Suppressor macrophage treated with lipopolysaccharide for 1 hour (primary cell): ENCODE measurements at regions not wholly inside any gene's neighbourhood (a gene's known extent, or its start where the extent isn't known, plus 50 kb on each side); places are given as distances from the start of the nearest gene placed in this dataset.

Experiments used
- DNase-seq, 3 donors: peaks; one replicate each; pipeline ENCODE4 v3.0.0-alpha.2; 2020 to 2022

DNA sequence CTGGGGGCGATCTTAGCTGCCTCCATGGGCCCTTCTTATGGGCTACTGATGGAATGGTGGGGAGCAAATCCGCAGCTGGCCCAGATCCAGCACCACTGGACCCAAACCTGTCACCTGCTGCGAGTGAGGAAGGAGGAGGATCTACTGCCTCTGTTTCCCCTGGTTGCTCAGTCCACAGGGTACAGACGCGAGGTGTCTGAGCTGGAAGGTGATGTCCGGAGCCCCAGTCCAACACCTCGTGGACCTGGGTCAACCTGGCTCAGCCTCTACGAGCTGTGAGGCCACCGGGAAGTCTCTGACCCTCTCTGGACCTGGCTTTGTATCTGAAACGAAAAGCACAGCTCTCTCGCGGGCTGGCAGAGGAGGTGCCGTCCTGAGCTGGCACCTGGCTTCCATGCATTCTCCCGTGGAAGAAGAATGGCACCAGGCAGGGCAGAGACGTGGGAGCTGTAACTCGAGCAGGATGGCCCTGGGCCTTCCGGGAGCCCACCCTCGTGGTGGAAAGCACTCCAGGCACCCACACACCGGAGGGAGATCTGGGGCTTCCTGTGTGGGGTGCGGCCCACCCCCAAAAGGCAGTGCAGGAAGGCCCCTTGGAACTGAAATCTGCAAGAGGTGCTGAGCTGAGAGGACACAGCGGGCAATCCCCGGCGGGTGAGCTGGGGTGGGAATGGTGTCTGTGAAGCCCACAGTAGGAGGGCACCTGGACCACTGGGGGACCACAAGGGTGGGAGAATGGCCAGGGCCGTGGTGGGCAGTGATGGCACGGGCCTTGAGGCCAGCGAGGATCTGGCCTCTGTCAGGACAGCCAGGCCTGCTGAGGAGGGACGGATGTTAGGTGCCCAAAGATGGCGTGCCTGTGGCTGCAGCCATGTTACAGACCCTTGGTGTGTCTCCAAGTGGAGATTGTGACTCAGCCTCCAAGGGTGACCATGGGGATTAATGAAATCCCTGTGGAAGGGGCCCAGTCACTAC, 133.4 kb downstream of the OLFM1 start:
- no peak for DNase-seq

DNA sequence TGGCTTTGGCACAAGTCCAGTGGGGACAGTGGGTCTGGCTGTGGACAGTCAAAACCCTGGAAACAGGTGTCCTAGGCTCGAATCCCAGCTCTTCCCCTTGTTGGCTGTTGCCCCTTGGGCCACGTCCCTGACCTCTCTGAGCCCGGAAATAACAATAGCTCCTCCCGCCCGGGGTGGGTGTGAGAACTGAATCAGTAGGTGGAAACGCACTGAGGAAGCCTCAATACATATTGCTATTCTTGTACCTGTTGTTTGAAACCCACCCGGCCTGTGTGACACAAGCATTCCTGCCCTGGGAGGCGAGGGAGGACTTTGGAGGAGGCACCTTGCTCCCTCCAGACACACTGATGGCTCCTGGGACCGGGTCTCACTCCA, 134.1 kb downstream of the OLFM1 start:
- no peak for DNase-seq

DNA sequence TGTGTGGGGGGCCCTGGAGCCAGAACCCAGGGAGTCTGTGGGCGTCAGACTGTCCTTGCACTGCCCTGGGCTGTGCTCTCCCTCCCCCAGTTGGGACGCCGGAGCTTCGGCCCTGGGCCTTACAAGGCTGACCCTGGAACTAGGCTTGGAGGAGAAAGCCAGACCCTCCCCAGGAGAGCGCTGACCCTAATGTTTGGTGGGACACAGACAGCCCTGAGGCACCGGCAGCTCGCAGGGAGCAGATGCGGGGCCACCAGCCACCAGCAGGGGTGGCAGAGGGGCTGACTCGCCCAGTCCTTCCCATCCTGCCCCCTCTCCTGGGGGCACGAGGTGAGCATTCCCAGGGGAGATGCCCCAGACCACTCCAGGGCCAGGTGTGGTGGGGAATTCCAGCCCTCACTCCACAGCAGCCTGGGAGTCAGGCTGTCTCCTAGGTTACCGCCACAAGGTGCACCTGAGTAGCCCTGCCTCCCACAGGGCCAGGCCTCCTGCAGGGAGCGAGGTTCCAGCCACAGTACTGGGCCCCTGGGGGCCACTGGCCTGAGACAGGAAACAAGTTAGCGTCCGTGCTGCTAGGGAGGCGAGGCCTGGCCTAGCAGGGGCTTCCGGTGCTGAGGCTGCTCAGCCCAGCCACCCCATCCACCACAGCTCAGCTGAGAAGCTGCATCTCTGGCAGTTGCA, 134.6 kb downstream of the OLFM1 start:
- no peak for DNase-seq

DNA sequence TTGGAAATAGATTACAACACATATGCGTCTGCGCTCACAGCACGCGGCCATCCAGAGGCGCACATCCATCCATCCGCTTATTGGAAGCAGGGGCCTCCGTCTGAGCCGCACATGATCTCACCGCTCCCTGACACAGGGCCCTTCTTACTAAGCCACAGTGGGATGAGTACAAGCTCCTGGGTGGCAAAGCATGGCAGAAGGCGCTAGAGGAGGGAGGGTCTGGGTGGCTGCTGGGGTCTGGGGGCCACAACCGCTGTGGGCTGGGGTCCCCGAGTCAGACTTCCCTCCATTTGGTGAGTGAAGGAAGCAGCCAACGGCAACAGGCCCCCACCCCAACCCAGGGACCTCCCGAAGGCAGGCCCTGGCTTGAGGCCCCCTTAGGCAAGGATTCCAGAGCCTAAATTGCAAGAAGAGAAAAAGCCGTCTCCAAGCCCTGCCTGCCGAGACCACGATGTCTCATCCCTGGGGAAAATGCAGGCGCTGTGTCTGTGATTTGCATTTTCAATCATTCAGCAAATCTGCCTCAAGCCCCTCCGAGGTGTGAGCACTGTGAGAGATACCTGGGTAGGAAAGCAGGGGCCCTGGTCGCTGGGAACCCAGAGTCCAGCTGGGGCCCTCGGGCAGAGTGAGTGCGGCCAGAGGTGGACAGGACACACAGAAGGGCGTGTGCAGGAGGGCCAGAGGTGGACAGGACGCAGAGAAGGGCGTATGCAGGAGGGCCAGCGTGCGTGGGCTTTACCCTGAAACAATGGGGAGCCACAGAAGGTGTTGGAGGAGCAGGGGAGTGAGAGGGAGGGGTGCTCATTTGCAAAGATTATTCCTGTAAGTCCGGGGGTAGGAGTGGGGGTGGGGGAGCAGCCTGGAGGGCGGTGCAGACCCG, 135.7 kb downstream of the OLFM1 start:
- no peak for DNase-seq

DNA sequence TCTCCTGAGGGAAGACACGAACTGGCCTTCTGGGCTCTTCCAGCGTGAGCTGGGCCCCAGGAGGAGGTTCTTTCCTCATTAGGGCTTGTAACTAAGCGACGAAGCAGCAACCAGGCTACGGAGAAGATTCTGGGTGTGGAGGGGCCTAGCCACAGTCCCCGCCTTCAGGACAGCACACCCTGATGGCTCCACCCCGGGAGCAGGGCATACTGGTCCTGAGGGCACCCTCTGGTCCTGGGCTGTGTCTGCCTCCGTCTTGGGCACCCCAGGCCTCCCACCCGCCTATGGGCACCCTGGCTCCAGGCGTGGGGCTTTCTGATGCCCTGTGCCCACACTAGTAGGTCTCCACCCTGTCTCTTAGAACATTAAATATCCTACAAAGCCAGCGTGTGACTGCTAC, 136.4 kb downstream of the OLFM1 start:
- no peak for DNase-seq

DNA sequence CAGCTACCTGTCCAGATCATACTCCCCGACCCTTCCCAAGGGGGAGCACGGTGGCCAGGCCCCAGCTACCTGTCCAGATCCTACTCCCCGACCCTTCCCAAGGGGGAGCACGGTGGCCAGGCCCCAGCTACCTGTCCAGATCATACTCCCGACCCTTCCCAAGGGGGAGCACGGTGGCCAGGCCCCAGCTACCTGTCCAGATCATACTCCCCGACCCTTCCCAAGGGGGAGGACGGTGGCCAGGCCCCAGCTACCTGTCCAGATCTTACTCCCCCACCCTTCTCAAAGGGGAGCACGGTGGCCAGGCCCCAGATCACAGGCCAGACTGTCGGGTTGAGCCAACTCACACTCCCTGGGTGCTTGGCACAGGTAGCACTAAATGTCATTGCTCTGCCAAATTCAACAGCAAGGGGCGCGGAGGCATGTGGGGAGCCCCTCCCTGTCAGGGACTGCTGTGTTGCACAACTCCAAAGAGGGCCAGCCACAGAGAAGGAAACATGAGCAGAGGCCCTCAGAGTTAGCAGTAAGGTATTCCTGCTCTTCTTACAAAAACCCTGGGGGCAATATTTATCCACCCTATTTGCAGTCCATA, 136.9 kb downstream of the OLFM1 start:
- DNase-seq: no peak

DNA sequence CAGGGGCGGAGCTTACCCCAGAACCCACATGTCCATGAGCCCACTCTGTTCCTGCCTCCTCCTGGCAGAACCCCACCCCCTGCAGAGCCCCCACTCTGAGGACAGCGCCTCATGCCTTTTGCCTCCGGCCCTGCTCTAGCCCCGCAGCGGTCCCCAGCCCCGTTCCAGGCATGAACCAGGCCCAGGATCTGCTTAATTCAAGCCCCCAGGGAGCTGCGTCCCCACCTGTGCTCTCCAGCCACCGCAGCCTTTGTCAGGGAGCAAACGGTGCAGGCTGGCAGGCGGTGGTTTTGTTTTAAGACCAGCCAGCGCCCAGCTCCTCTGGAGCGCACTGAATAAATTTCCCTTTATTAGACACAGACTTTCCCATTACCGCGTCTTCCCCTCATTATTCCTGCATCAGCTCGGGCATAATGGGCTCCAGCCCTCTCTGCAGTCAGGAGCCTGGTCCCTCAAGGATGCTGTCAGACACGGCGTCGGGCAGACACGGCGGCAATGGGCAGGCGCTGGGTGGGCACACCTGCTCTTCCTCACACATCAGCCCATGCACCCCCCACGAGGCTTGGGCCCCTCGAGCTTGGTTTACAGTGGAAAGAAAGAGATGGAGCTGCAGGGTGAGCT, 137.6 kb downstream of the OLFM1 start:
- DNase-seq: no peak

DNA sequence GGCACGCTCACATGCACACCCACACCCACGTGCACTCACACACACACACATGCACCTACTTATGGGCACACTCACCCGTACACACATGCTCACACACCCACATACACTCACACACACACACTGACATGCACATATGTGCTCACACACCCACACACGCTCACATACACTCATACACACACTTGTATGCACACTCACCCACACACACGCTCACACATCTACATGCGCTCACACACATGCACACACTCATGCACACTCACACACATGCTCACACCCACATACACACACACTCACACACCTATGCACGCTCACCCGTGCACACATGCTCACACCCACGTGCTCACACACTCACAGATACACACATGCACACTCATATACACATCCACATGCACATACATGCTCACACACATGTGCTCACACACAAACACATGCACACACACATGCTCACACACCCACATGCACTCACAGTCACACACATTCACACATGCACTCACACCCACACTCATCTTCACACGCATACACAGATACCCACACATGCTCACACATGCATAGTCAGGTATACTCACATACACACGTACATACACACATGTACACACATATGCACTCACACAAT, 138.3 kb downstream of the OLFM1 start:
- no peak for DNase-seq

DNA sequence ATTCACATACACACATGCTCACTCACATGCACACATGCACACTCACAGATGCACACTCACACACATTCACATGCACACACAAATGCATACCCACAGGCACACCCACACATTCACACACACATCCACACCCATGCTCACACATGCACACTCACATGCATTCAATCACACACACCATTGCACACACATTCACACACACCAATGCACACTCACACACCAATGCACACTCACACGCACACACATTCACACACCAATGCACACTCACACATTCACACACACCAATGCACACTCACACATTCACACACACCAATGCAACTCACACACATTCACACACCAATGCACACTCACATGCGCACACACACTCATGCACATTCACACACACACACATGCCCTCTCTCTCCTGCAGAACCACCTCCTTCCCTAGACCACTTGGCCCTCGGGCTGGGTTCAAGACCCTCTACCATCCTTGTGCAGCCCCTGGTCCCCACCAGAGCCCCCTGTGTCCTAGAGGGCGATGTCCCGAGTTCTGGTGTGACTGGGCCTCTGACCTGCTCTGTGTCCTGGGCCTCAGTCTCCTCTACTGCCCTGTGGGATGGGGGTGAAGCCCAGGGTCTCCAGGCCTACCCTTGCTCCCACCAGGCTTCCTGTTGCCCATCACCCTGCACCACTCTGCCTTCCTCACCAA, 139.0 kb downstream of the OLFM1 start:
- DNase-seq: no peak

DNA sequence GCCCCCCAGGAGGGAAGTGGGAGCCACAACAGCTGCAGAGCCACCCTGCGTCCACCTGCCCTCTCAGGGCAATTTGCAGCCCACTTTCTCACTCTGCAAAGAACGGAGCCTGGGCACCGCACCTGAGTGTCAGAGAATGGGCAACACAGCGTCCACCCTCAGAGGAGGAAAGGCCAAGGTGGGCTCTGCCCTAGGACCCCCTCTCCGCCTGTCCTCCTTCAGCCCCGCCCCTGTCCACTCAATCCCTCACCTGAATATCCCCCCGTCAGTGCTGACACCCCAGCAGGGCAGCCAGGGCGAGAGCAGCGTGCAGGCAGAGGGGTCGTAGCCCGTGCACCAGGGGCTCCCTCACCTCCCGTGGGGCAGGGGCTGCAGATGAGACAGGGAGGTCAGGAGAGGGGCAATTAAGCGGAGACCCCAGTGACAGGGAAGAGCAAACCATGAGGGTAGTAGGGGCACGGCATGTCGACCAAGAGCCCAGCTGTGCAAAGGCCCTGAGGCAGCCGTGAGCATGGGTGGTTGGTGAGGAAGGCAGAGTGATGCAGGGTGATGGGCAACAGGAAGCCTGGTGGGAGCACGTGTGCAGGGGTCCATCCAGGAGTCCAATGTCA, 140.3 kb downstream of the OLFM1 start:
- no peak for DNase-seq

DNA sequence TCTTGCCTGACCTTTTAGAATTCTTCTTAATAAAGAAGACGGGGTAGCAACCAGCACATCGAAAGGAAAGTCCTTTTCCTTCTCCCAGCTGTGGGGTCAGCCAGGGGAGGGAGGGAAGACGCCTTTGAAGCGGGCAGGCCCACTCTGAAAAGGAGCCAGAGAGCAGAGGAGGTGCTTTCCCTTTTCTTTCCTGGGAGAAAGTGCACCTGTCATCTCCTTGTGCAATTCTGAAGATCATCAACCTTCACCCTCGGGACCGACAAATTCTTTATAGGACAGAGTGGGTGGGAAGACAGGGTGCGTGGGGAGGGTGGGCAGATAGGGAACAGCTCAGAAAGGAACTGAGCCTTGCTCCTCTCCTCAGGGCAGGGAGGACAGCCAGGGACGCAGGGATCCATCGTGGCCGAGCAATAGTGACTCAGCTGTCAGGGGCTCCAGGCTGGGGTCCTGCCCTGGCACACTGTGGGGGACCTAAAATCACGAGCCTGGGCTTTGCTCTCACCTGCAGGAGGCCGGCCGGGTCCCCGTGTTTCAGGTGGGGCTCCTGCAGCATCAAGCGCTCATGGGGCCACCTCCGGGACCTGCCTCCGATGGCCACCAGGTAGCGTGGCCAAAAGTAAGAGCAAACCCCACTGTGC, 141.0 kb downstream of the OLFM1 start:
- no peak for DNase-seq

DNA sequence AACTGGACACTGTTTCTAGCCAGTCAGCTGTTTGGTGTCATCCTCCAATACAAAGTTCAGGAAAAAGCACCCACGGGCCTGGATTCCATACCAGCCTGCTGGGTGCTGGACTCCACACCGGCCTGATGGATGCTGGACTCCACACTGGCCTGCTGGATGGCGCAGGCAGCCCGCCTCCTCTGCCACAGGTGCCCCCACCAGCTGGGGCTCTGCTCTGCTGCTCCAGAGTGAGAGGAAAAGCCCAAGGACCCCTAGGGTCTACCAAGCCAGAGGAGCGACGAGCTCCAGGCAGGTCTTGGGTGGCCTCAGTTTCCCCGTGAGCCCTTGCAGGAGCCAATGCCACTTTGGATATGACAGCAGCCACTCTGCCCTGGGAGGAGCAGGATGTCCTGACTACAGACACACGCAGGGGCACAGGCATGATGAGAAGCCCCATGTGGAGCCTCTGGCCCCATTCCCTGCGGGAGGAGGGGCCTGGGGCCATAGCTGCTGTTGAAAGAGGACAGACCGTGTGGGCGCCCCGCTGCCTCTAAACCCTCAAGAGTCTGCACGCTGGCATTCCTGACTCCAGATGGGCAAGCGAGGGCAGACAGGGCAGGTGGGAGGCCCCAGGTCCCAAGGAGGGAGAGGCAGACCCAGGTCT, 141.6 kb downstream of the OLFM1 start:
- no peak for DNase-seq

DNA sequence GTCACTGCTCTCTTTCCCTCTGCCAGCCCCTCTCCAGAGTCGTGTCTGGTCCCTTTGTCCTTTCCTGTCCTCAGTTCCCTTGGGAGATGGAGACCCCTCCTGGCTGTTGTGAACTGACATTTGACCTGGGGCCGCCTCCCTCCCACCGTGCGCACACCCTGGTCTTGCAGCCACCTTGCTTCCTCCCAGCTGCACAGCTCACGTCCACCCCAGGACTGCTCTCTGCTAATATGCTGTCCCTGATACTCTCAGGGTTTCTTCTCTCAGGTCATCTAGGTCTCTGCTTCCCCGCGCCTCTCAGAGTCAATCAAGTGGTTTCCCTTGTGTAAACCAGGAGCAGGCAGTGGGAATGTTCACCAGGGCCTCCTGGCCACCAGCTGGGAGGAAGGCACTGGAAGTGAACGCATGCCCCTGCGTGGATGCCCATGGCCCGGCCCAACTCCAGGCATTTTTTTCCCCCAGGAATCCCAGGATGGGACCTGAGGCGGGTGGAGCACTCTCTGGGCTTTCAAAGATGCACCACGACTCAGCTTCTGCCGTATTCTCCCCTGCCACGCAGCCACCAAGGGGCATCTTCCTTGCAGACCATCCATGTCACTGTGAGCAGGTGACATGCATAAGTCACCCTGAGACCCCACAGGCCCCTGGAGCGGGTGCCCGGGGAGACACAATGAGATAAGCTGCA, 142.4 kb downstream of the OLFM1 start:
- DNase-seq: no peak

DNA sequence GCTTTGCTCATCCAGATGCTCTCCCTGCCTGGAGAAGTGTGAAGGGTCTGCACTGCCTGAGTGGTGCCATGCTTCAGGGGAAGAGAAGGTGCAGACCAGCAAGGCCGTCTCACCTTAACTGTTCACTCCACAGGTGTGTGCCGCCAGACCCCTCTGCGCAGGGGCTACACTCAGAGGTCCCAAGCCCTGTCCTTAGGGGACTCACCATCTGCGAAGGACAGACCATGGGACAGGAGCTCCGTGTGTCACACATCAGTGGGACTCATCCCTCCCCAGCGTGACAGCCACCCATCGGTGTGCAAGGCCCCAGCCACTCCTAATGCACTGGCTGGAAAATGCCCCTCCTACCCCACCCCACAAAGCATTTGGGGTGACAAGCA, 142.9 kb downstream of the OLFM1 start:
- no peak for DNase-seq

DNA sequence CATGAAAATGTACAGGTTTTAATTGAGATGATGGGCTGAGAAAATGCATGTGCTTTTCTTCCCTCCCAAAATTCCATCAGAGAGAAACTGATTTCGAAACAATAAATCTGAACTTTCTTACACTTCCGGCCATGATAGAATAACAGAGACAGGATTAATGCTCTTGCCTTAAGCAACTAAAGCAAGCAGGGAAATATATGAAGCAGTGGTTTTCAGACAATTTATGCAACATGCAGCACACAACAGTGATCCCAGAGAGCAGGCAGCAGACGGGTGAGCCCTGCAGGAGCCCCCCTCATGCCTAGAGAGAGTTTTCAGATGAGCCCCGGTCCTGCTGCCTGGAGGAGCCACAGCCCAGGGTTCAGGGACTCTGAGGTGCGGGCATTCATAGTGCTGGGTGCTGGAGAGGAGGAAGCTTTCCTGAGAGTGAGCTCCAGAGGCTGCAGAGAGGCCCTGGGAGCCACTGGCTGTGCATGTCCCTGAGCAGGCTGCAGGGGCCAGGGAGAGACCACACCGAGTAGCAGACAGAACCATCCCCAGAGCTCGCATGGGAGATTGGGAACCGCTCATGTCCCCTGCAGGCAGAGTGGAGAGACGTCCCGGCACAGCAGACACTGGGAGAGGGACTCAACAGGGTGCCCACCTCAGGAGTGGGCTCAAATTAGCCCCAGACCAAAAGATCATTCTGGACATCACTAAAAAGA, 143.5 kb downstream of the OLFM1 start:
- DNase-seq: no peak

DNA sequence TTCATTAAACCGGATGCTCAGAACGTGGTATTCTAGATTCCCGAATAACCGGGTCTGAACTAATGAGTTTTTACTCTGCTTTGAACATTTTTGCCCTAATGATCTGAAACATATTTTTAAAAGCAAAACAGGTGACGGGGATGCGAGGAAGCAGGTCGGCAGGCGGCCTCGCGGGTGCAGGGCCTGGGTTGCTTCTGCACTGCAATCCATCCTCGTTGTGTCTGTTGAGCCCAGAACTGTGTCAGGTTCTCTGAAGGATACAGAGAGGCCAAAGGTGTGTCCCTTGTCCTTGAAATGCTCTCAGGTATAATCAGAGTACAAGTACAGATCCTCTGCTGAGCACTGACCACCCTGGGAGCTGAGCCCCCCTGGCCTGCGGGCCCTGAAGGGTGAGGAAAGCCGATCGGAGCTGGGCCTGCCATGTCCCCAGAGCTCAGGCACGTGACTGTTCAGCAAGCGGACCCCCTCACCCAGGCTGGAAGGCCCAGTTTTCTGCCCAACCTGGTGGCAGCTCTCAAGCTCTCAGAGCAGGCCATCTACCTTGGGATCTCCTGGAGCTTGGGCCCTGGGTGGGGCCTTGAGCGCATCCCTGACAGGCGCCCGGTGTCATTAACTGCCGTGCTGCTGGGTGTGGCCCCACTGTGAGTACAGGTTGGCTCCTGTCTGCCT, 151.8 kb downstream of the OLFM1 start:
- DNase-seq: no peak

DNA sequence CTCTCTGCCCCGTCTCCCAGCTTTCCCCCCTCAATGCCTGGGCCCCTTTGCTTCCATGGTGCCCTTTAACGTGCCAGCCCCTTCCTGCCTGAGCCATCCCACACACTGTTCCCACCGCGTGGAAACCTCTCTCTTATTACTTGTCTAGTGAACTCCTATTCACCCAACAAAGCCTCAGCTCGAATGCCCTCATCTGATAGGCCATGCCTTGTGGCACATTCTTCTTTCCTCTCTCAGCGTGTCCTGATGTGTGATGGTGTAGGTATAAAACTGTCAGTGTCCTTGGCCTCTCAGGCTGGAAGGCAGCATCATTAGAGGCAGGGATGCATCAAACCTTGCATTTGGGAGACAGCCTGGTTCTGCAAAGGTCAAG, 152.3 kb downstream of the OLFM1 start:
- DNase-seq: no peak

DNA sequence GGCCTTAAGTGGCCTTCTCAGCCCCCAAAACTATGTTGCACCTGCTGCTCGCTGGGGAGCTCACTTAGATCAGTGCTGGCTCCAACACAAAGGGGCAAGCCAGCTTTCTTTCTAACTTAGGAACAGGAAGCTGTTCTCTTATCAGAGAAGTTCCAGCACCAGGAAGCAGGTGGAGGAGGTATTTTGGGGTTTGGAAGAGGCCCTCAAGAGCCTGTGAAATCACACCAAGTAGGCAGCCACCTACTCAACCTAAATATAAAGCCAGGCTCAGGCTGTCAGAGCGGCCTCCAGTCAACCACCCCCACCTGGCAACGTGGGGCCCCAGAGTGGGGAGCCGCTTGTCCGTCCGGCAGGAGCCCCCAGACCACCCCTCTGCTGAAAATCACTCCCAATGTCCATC, 152.8 kb downstream of the OLFM1 start:
- no peak for DNase-seq
